ENCODE measurements at regions not wholly inside any gene's neighbourhood (a gene's known extent, or its start where the extent isn't known, plus 50 kb on each side); places are given as distances from the start of the nearest gene placed in this dataset.

DNA sequence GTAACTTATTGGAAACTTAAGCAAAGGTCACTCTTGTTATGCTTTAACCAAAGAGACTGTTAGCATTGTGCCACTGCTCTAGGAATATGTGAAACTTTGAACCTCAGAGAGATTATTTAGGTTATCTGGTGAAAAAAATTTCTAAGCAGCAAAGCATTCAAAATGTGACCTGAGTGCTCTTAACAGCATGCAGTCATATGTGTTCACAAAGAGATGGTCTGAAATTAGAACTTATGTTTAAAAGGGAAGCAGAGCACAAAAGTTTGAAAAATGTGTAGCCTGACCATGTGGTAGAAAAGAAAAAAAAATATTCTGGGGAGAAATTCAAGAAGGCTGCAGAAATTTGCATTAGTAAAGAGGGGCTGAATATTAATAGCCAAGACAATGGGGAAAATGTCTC, 420.2 kb upstream of the CADM2 start:
- Mint-ChIP-seq H3K4me3 (no peak overlapping the region), H3K4me1 (no peaks in the 10 kb centered on the region), H3K9me3 (peaks cover 21% of the 10 kb centered on the region), H3K27ac (no peak overlapping the region), H3K27me3 (ENCODE audit: insufficient read depth, low read depth, poor library complexity) (no peaks in the 10 kb centered on the region), H3K36me3 (ENCODE audit: low read depth) (peaks cover 16% of the 10 kb centered on the region)
- no peaks in the 10 kb centered on the region for H3K79me2 ChIP-seq (replicated peaks; ENCODE audit: insufficient read depth)
- no peak overlapping the region for H3K4me3 ChIP-seq
- DNase-seq (ENCODE audit: low spot score), result no peak
- no peak for ATAC-seq
- no peaks in the 10 kb centered on the region for H4K20me1 ChIP-seq (replicated peaks; ENCODE audit: insufficient read depth)
- no peak for TF ChIP-seq STAT1 (IDR thresholded peaks at IDR 0.05; ENCODE audit: unreplicated experiment)
- no peak for TF ChIP-seq POLR2AphosphoS5 (IDR thresholded peaks at IDR 0.05; ENCODE audit: low read depth)
- TF ChIP-seq, protein P1, sequence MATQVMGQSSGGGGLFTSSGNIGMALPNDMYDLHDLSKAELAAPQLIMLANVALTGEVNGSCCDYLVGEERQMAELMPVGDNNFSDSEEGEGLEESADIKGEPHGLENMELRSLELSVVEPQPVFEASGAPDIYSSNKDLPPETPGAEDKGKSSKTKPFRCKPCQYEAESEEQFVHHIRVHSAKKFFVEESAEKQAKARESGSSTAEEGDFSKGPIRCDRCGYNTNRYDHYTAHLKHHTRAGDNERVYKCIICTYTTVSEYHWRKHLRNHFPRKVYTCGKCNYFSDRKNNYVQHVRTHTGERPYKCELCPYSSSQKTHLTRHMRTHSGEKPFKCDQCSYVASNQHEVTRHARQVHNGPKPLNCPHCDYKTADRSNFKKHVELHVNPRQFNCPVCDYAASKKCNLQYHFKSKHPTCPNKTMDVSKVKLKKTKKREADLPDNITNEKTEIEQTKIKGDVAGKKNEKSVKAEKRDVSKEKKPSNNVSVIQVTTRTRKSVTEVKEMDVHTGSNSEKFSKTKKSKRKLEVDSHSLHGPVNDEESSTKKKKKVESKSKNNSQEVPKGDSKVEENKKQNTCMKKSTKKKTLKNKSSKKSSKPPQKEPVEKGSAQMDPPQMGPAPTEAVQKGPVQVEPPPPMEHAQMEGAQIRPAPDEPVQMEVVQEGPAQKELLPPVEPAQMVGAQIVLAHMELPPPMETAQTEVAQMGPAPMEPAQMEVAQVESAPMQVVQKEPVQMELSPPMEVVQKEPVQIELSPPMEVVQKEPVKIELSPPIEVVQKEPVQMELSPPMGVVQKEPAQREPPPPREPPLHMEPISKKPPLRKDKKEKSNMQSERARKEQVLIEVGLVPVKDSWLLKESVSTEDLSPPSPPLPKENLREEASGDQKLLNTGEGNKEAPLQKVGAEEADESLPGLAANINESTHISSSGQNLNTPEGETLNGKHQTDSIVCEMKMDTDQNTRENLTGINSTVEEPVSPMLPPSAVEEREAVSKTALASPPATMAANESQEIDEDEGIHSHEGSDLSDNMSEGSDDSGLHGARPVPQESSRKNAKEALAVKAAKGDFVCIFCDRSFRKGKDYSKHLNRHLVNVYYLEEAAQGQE (IDR thresholded peaks at IDR 0.05; ENCODE audit: unreplicated experiment), result no peak
- TF ChIP-seq ZNF331 (CRISPR knock-in tag; IDR thresholded peaks at IDR 0.05; ENCODE audit: low read depth), result no peak
- no peak for TF ChIP-seq EZH2phosphoT487 (IDR thresholded peaks at IDR 0.05; ENCODE audit: unreplicated experiment)
- no peak for TF ChIP-seq ZNF114 (CRISPR knock-in tag; IDR thresholded peaks at IDR 0.05)
- TF ChIP-seq, protein P2, sequence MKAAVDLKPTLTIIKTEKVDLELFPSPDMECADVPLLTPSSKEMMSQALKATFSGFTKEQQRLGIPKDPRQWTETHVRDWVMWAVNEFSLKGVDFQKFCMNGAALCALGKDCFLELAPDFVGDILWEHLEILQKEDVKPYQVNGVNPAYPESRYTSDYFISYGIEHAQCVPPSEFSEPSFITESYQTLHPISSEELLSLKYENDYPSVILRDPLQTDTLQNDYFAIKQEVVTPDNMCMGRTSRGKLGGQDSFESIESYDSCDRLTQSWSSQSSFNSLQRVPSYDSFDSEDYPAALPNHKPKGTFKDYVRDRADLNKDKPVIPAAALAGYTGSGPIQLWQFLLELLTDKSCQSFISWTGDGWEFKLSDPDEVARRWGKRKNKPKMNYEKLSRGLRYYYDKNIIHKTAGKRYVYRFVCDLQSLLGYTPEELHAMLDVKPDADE (IDR thresholded peaks at IDR 0.05), result no peak
- no peak for TF ChIP-seq CREB1 (CRISPR knock-in tag; IDR thresholded peaks at IDR 0.05; ENCODE audit: low read depth)
- no peak for TF ChIP-seq EZH2 (IDR thresholded peaks at IDR 0.05; ENCODE audit: low read depth, unreplicated experiment)
- no peak for TF ChIP-seq JUNB (IDR thresholded peaks at IDR 0.05; ENCODE audit: unreplicated experiment)
- TF ChIP-seq NANOG (IDR thresholded peaks at IDR 0.05; ENCODE audit: borderline replicate concordance), result no peak
- TF ChIP-seq, protein P3, sequence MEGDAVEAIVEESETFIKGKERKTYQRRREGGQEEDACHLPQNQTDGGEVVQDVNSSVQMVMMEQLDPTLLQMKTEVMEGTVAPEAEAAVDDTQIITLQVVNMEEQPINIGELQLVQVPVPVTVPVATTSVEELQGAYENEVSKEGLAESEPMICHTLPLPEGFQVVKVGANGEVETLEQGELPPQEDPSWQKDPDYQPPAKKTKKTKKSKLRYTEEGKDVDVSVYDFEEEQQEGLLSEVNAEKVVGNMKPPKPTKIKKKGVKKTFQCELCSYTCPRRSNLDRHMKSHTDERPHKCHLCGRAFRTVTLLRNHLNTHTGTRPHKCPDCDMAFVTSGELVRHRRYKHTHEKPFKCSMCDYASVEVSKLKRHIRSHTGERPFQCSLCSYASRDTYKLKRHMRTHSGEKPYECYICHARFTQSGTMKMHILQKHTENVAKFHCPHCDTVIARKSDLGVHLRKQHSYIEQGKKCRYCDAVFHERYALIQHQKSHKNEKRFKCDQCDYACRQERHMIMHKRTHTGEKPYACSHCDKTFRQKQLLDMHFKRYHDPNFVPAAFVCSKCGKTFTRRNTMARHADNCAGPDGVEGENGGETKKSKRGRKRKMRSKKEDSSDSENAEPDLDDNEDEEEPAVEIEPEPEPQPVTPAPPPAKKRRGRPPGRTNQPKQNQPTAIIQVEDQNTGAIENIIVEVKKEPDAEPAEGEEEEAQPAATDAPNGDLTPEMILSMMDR (conservative IDR thresholded peaks at IDR 0.05; ENCODE audit: low read depth in 2 of 2), result no peak
- TF ChIP-seq, protein P4, sequence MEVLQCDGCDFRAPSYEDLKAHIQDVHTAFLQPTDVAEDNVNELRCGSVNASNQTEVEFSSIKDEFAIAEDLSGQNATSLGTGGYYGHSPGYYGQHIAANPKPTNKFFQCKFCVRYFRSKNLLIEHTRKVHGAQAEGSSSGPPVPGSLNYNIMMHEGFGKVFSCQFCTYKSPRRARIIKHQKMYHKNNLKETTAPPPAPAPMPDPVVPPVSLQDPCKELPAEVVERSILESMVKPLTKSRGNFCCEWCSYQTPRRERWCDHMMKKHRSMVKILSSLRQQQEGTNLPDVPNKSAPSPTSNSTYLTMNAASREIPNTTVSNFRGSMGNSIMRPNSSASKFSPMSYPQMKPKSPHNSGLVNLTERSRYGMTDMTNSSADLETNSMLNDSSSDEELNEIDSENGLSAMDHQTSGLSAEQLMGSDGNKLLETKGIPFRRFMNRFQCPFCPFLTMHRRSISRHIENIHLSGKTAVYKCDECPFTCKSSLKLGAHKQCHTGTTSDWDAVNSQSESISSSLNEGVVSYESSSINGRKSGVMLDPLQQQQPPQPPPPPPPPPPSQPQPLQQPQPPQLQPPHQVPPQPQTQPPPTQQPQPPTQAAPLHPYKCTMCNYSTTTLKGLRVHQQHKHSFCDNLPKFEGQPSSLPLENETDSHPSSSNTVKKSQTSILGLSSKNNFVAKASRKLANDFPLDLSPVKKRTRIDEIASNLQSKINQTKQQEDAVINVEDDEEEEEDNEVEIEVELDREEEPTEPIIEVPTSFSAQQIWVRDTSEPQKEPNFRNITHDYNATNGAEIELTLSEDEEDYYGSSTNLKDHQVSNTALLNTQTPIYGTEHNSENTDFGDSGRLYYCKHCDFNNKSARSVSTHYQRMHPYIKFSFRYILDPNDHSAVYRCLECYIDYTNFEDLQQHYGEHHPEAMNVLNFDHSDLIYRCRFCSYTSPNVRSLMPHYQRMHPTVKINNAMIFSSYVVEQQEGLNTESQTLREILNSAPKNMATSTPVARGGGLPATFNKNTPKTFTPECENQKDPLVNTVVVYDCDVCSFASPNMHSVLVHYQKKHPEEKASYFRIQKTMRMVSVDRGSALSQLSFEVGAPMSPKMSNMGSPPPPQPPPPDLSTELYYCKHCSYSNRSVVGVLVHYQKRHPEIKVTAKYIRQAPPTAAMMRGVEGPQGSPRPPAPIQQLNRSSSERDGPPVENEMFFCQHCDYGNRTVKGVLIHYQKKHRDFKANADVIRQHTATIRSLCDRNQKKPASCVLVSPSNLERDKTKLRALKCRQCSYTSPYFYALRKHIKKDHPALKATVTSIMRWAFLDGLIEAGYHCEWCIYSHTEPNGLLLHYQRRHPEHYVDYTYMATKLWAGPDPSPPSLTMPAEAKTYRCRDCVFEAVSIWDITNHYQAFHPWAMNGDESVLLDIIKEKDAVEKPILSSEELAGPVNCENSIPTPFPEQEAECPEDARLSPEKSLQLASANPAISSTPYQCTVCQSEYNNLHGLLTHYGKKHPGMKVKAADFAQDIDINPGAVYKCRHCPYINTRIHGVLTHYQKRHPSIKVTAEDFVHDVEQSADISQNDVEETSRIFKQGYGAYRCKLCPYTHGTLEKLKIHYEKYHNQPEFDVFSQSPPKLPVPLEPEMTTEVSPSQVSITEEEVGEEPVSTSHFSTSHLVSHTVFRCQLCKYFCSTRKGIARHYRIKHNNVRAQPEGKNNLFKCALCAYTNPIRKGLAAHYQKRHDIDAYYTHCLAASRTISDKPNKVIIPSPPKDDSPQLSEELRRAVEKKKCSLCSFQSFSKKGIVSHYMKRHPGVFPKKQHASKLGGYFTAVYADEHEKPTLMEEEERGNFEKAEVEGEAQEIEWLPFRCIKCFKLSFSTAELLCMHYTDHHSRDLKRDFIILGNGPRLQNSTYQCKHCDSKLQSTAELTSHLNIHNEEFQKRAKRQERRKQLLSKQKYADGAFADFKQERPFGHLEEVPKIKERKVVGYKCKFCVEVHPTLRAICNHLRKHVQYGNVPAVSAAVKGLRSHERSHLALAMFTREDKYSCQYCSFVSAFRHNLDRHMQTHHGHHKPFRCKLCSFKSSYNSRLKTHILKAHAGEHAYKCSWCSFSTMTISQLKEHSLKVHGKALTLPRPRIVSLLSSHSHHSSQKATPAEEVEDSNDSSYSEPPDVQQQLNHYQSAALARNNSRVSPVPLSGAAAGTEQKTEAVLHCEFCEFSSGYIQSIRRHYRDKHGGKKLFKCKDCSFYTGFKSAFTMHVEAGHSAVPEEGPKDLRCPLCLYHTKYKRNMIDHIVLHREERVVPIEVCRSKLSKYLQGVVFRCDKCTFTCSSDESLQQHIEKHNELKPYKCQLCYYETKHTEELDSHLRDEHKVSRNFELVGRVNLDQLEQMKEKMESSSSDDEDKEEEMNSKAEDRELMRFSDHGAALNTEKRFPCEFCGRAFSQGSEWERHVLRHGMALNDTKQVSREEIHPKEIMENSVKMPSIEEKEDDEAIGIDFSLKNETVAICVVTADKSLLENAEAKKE (CRISPR knock-in tag; IDR thresholded peaks at IDR 0.05), result no peak
- no peaks in the 10 kb centered on the region for H3F3A ChIP-seq (replicated peaks; ENCODE audit: low read depth)
- H3K27me3 ChIP-seq (ENCODE audit: insufficient read depth), result no peaks in the 10 kb centered on the region
- H3K9me2 ChIP-seq (ENCODE audit: insufficient read depth), result peaks cover 7% of the 10 kb centered on the region
- no peak overlapping the region for H3K27ac ChIP-seq (ENCODE audit: low read depth)
- H3K4me2 ChIP-seq, result no peak overlapping the region
- no peaks in the 10 kb centered on the region for H3K36me3 ChIP-seq (ENCODE audit: insufficient read depth)
- H3K4me1 ChIP-seq (ENCODE audit: insufficient read depth), result no peaks in the 10 kb centered on the region
- no peak overlapping the region for H2AFZ ChIP-seq
